ENCODE measurements at regions not wholly inside any gene's neighbourhood (a gene's known extent, or its start where the extent isn't known, plus 50 kb on each side); places are given as distances from the start of the nearest gene placed in this dataset.
"Not testable (repeated sequence)": the region's sequence is repeated elsewhere in the genome, so short reads cannot be mapped to it uniquely, and the experiment has no call there.

DNA sequence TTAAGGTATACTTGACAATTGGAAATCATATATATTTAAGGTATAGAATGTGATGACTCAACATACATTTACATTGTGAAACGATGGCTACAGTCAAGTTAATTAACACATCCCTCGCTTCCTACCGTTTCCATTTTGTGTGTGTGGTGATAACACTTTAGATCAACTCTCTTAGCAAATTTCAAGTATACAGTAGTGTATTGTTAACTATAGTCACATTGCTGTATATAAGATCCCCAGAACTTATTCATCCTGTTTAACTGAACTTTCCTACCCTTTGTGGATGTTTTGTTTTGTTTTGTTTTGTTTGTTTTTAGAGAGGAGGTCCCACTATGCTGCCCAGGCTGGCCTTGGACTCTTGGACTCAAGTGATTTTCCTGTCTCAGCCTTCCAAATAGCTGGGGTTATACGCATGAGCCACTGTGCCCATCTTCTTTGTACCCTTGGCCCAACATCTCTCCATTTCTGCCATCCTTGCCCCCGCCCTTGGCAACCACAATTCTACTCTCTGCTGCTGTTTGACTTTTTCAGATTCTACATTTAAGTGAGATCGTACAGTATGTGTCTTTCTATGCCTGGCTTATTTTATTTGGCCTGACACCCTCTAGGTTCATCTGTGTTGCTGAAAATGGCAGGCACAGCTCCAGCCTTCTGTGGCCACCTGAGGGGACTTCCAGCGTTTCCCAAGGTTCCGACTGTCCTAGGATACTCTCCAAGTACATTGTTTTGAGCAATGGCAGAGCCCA is 90.5 kb upstream of the SNX9 start:
- Histone ChIP-seq H3K23ac (ENCODE audit: insufficient read length, low read depth, low read length) (no peak overlapping the region), H2AFZ (ENCODE audit: low read length) (no peak overlapping the region), H3T11ph (ENCODE audit: low read length) (no peak overlapping the region), H3K4ac (ENCODE audit: low read depth, low read length) (no peak overlapping the region), H3K4me1 (ENCODE audit: insufficient read depth, low read length) (0 out of 2 replicates have a peak, but pooled peaks cover 2% of the 10 kb centered on the region), H2BK15ac (ENCODE audit: low read depth, low read length) (no peak overlapping the region), H2BK5ac (ENCODE audit: insufficient read length, low read length) (no peak overlapping the region), H4K8ac (replicated peaks; ENCODE audit: insufficient read length, low read depth, low read length) (no peak overlapping the region), H3K79me1 (ENCODE audit: insufficient read depth, low read depth, low read length, poor library complexity, severe bottlenecking) (no peaks in the 10 kb centered on the region), H4K5ac (ENCODE audit: insufficient read length, low read depth, low read length) (no peak overlapping the region), H3K56ac (ENCODE audit: insufficient read length, low read depth, low read length) (no peak overlapping the region), H3K9ac (ENCODE audit: extremely low read depth, insufficient read length, low read length) (no peak overlapping the region), H3K27ac (ENCODE audit: insufficient read length, low read depth, low read length) (no peak overlapping the region), H3K9me3 (ENCODE audit: control insufficient read depth, low read depth, low read length) (no peaks in the 10 kb centered on the region), H3K23me2 (ENCODE audit: insufficient read length, low read depth, low read length, poor library complexity, severe bottlenecking) (no peaks in the 10 kb centered on the region), H4K91ac (ENCODE audit: insufficient read length, low read depth, low read length) (no peak overlapping the region), H2BK20ac (ENCODE audit: low read depth, low read length, poor library complexity, severe bottlenecking) (no peak overlapping the region), H3K79me2 (ENCODE audit: insufficient read depth, low read length) (no peaks in the 10 kb centered on the region), H3K4me2 (ENCODE audit: insufficient read depth, insufficient read length, low read length) (no peak overlapping the region), H3K18ac (ENCODE audit: insufficient read length, low read depth, low read length) (no peak overlapping the region), H2BK12ac (ENCODE audit: insufficient read length, low read depth, low read length) (no peak overlapping the region), H2AK5ac (ENCODE audit: insufficient read length, low read length) (no peak overlapping the region), H4K20me1 (ENCODE audit: control insufficient read depth, insufficient read depth, insufficient read length) (no peaks in the 10 kb centered on the region), H3K14ac (ENCODE audit: insufficient read depth, low read length) (no peak overlapping the region), H2BK120ac (ENCODE audit: low read depth, low read length, poor library complexity, severe bottlenecking) (no peak overlapping the region), H3K27me3 (ENCODE audit: insufficient read depth, low read length) (no peaks in the 10 kb centered on the region)
- peaks cover 3 to 6% of the 10 kb centered on the region in 2 experiments; a peak in 4 of 5 replicates for H3K9me3 Mint-ChIP-seq
- peaks cover 3 to 5% (median 3%) of the 10 kb centered on the region in 3 experiments; a peak in 5 of 7 replicates for H3K36me3 Mint-ChIP-seq (ENCODE audit: insufficient read depth in 1 of 3, low read depth in 3 of 3)
- peaks cover 9 to 11% of the 10 kb centered on the region in 2 experiments for H3K4me1 Mint-ChIP-seq
- H3K4me3 Mint-ChIP-seq: no peak overlapping the region
- no CpG with 5 or more reads among the region's 8 CpGs for WGBS (ENCODE audit: extremely low coverage, insufficient read length, low lambda C conversion rate)
- no peak overlapping the region; a peak in 1 of 7 replicates for H3K27ac Mint-ChIP-seq
- H3K27me3 Mint-ChIP-seq (ENCODE audit: low read depth): no peaks in the 10 kb centered on the region; the same call in 1 of the 2 replicates
- TF ChIP-seq, protein P1, sequence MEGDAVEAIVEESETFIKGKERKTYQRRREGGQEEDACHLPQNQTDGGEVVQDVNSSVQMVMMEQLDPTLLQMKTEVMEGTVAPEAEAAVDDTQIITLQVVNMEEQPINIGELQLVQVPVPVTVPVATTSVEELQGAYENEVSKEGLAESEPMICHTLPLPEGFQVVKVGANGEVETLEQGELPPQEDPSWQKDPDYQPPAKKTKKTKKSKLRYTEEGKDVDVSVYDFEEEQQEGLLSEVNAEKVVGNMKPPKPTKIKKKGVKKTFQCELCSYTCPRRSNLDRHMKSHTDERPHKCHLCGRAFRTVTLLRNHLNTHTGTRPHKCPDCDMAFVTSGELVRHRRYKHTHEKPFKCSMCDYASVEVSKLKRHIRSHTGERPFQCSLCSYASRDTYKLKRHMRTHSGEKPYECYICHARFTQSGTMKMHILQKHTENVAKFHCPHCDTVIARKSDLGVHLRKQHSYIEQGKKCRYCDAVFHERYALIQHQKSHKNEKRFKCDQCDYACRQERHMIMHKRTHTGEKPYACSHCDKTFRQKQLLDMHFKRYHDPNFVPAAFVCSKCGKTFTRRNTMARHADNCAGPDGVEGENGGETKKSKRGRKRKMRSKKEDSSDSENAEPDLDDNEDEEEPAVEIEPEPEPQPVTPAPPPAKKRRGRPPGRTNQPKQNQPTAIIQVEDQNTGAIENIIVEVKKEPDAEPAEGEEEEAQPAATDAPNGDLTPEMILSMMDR (conservative IDR thresholded peaks at IDR 0.05): no peak
- DNase-seq: no peak

DNA sequence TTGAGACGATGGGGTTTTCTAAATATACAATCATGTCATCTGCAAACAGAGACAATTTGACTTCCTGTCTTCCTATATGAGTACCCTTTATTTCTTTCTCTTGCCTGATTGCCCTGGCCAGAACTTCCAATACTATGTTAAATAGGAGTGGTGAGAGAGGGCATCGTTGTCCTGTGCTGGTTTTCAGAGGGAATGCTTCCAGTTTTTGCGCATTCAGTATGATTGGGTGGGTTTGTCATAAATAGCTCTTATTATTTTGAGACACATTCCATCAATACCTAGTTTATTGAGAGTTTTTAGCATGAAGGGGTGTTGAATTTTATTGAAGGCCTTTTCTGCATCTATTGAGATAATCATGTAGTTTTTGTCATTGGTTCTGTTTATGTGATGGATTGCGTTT is 86.5 kb upstream of the SNX9 start:
- not testable (repeated sequence) for H3K4me2 ChIP-seq (ENCODE audit: insufficient read depth, insufficient read length, low read length); H3K9me3 ChIP-seq (ENCODE audit: control insufficient read depth, low read depth, low read length); H3K27ac Mint-ChIP-seq; DNase-seq; H3K27ac ChIP-seq (ENCODE audit: insufficient read length, low read depth, low read length); H3K4me1 ChIP-seq (ENCODE audit: insufficient read depth, low read length); H3K9ac ChIP-seq (ENCODE audit: extremely low read depth, insufficient read length, low read length); H2BK15ac ChIP-seq (ENCODE audit: low read depth, low read length); H3K4ac ChIP-seq (ENCODE audit: low read depth, low read length); H2BK20ac ChIP-seq (ENCODE audit: low read depth, low read length, poor library complexity, severe bottlenecking); H2BK12ac ChIP-seq (ENCODE audit: insufficient read length, low read depth, low read length); H2BK120ac ChIP-seq (ENCODE audit: low read depth, low read length, poor library complexity, severe bottlenecking); H3K79me1 ChIP-seq (ENCODE audit: insufficient read depth, low read depth, low read length, poor library complexity, severe bottlenecking); H4K91ac ChIP-seq (ENCODE audit: insufficient read length, low read depth, low read length); H3K27me3 ChIP-seq (ENCODE audit: insufficient read depth, low read length); H3K18ac ChIP-seq (ENCODE audit: insufficient read length, low read depth, low read length); H2BK5ac ChIP-seq (ENCODE audit: insufficient read length, low read length); H2AFZ ChIP-seq (ENCODE audit: low read length); H3K23ac ChIP-seq (ENCODE audit: insufficient read length, low read depth, low read length); H3K56ac ChIP-seq (ENCODE audit: insufficient read length, low read depth, low read length); H3K14ac ChIP-seq (ENCODE audit: insufficient read depth, low read length); H3K23me2 ChIP-seq (ENCODE audit: insufficient read length, low read depth, low read length, poor library complexity, severe bottlenecking); H4K8ac ChIP-seq (replicated peaks; ENCODE audit: insufficient read length, low read depth, low read length); H3K27me3 Mint-ChIP-seq (ENCODE audit: low read depth); H4K5ac ChIP-seq (ENCODE audit: insufficient read length, low read depth, low read length); H3K79me2 ChIP-seq (ENCODE audit: insufficient read depth, low read length); H4K20me1 ChIP-seq (ENCODE audit: control insufficient read depth, insufficient read depth, insufficient read length); H2AK5ac ChIP-seq (ENCODE audit: insufficient read length, low read length); H3T11ph ChIP-seq (ENCODE audit: low read length); H3K4me3 Mint-ChIP-seq
- Mint-ChIP-seq H3K36me3 (ENCODE audit: insufficient read depth in 1 of 3, low read depth in 3 of 3) (peaks cover 13 to 22% (median 20%) of the 10 kb centered on the region in 3 experiments), H3K4me1 (peaks cover 18 to 20% of the 10 kb centered on the region in 2 experiments), H3K9me3 (peaks cover 20 to 23% of the 10 kb centered on the region in 2 experiments)
- no CpG with 5 or more reads among the region's 4 CpGs for WGBS (ENCODE audit: extremely low coverage, insufficient read length, low lambda C conversion rate)
